OCI-LY3 (cell line): ENCODE measurements at regions not wholly inside any gene's neighbourhood (a gene's known extent, or its start where the extent isn't known, plus 50 kb on each side); places are given as distances from the start of the nearest gene placed in this dataset.

Experiments
- CTCF ChIP-seq: fragments of 200-600, 300-600 bp; sonication (generic); IDR thresholded peaks from 2 replicates; pipeline ENCODE4 v1.5.1; 2014; ENCODE audit warnings: antibody characterized with exemption, low read length, low read depth
- EZH2phosphoT487 ChIP-seq: fragments of 200-600 bp; shearing (Covaris generic); IDR thresholded peaks from 2 replicates; pipeline ENCODE4 v1.6.1; 2018; ENCODE audit warnings: antibody characterized with exemption, mixed run types, low read depth

- TF ChIP-seq CTCF (no peak), EZH2phosphoT487 (no peak)
These were observed 348.7 kb downstream of the HLX start for GRCh38 chr1:221227872-221228337.
